ENCODE measurements at regions not wholly inside any gene's neighbourhood (a gene's known extent, or its start where the extent isn't known, plus 50 kb on each side); places are given as distances from the start of the nearest gene placed in this dataset.

GRCh38 chr1:98103617-98104285 is 182.9 kb upstream of the DPYD start:
- DNase-seq, result no peak

- no peak for DNase-seq
Measured at GRCh38 chr1:98102345-98103030, 181.7 kb upstream of the DPYD start.

DNA sequence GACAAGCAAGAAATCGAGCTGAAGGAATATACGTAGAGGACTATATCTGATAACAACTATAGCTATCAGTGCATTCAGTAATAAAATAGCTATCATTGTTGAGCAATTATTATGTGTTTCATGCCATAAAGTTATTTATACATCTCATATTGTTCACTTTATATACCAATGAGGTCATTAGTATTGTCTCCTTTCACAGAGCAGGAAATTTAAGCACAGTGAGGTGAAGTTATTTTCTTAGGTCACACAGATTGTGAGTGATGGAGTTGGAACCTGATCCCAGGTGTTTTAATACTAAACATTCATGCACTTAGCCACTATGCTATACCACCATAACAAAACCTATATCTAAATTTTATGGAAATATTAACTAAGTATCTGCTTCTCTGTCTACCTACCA is 180.5 kb upstream of the DPYD start:
- DNase-seq, result no peak

- no peak for DNase-seq
Measured at GRCh38 chr1:98099501-98099900, 178.7 kb upstream of the DPYD start.

DNA sequence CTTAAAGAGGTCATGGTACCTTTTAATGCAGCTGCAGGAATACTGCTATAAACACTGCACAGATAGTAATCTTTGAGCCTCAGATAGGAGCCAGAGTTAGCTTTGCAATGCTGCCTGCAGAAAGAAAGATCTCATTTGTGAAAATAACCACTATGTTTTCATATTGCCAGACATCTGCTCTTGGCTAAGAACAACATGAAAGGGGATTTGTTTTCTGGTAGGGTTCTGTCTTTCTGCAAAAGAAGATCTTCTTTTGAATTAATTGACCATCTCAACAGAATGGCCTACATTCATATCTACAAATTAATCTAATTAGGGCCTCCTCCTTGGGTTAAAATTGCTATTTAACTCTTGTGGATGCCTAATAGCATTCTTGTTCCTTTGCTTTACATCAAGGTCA is 177.6 kb upstream of the DPYD start:
- DNase-seq, result no peak

DNA sequence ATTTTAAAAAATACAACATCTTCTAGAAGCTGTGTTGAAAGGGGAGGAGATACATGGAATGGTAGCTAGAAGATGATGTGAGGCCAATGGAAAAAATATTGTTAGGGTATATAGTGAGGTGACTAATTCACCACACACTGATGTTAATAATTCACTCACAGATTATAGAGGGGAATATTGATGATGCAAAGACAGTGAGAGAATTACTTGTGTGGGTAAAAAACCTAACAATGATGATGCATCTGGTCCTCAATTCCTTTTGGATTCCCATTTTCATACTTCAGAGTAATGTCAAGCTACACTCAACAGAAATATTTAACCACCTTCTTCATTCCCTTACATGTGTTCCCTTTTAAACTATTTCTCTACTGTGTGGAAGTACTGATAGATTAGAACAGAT is 169.5 kb upstream of the DPYD start:
- no peak for DNase-seq

GRCh38 chr1:98088381-98088780 is 167.5 kb upstream of the DPYD start:
- no peak for DNase-seq

- no peak for DNase-seq
Measured at GRCh38 chr1:98086796-98087441, 166.1 kb upstream of the DPYD start.

DNA sequence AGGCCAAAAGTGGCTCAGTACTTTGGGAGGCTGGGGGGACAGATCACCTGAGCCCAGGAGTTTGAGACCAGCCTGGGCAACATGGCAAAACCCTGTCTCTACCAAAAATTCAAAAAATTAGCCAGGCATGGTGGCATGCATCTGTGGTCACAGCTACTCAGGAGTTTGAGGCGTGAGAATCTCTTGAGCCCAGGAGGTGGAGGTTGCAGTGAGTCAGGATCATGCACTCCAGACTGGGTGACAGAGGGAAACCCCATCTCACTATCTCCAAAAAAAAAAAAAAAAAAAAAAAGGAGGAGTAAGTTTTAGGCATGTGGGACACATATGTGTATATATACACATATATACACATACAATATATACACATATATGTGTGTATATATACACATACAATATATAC is 165.3 kb upstream of the DPYD start:
- DNase-seq, result no peak

DNA sequence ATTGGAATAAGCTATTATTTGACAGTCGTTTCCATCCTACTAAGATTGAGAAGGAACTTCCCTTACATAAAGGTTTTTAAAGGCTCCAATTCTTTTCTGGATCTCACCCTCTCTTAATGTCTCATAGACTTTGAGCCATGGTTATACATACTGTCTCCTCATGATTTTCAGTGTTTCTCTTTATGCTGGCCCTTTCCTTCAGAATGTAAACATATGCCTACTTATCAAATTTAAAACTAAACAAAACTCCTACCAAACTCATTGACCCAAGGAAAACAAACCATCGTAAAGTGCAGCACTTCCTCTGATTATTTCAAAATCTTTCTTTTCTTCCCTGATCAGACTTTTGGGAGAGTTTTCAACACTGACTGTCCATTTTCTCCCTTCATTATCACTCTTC is 163.4 kb upstream of the DPYD start:
- no peak for DNase-seq

- no peak for DNase-seq
Measured at GRCh38 chr1:98081944-98082343, 161.1 kb upstream of the DPYD start.

- DNase-seq, result no peak
Measured at GRCh38 chr1:98078596-98078995, 157.8 kb upstream of the DPYD start.

- no peak for DNase-seq
Measured at GRCh38 chr1:98077691-98078090, 156.9 kb upstream of the DPYD start.

DNA sequence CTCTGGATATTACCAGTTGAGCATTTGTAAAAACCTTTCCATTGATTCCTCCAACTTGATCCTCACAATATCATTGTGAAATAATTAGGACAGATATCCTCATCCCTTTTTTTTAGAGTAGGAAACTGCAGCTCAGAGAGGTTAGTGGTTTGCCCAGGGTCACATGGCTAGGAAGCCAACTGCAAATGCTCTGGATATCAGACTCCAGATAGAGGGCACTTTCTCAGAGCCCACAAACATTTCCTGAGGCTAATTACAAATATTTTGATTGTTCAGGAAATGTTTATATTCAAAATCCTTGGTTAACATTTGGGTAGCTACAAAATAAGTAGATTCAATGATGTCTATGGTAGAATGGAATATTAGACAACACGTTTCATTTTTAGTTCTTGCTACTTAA is 154.8 kb upstream of the DPYD start:
- DNase-seq, result no peak

GRCh38 chr1:98073823-98074222 is 153.0 kb upstream of the DPYD start:
- DNase-seq, result no peak

GRCh38 chr1:98073106-98073505 is 152.3 kb upstream of the DPYD start:
- DNase-seq, result no peak

DNA sequence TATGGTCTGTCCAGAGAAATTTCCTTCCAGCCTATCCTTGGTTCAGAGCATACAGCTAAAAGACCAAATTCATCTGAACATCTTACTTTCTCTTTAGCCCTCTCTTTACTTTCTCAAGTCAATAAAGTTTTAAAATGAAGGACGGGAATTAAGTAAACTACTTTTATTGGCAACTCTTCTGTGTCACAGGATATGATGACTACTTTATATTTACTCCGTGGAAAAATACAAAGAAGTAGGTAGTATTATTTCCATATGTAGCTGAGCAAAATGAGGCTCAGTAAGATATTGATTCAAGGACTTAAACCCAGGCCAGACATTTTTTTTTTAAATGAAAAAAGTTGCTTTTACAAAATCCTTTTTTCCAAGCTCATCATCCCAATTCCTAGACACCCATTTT is 151.2 kb upstream of the DPYD start:
- DNase-seq, result no peak

DNA sequence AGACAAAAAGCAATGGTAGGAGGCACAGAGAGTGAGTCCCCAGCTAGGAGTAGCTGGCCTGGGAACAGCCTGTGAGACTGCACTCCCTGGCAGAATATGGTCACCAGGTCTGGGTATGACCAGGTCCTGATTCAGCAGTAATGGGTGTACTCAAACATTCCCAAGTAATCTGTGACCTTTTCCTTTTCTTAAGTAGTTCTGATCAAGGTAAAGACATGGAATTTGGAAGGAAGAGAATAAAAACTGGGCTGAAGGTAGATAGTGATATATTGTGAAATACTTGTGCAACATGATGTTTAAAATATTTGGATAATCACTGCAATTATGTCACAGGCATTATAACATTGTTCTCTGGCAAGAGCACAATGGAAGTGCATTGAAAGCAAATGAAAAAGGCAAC is 147.2 kb upstream of the DPYD start:
- no peak for DNase-seq

DNA sequence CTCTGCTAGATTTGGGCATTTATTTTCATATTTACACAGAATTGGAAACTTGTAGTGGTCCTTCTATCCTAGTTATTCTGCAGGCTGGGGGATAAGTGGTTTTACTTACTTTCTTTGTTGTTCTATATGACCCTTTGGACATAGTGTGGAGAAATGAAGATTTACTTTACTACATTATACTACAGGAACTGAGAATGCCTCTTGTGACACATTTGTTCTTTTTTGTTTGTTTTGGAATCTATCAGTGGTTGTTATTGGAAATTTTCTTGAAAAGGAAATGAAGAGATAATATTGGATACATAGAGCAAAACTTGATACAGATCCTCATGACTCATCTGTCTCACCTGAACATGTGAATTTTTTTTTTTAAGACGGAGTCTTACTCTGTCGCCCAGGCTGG is 146.1 kb upstream of the DPYD start:
- no peak for DNase-seq

DNA sequence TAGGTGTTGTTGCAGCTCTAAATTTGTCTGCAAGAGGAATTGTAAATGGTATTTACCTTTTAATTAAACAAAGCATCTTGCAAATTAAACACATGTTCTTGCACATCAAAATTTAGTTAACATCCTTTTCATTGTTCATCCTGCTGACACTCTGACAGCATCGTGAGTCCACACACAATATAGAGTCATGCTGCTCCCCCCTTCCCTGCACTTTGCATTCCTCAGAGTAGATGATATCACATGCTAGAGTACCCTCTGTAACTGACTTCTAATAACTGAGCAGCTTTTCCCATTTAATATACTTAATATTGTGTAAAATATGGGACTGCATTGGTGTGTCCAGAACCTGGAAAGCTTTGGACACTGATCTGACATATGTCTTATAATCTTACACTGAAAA is 138.8 kb upstream of the DPYD start:
- DNase-seq, result no peak

DNA sequence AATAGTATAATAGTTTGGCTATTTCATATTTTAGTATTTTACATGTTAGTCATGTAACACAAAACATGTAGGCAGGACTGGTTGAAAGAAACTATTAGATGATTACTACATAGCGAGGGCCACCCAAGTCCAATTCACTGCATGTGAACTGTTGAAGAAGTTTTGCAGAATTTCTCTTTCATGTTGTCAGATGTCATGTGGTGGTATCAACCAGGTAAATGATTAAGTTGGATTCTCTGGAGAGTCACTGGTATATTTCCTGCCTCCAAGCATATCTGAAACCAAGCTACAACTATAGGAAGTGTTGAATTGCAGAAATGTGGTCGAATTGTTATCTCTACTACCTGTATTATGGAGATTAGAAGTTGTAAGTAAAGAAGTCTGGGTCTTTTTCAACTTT is 137.8 kb upstream of the DPYD start:
- DNase-seq, result no peak

- DNase-seq, result no peak
Measured at GRCh38 chr1:98057236-98057910, 136.5 kb upstream of the DPYD start.

DNA sequence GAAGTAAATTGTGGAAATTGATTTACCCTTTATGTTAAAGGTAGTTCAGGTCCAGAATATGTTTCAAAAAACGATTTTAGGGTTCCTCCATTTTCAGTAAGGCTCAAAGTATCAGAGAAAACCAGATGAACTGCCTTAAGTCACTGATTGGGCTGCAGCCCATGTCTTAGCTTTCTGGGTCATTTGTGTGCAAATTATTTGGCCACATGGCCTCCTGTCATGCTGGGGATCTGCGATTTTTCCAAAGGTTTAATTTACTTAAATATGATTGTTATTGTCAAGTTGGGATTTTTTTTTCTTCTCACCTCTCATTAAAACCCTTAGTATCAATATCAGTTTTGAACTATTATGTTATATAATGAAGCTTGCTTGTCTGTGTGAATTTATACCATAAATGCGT is 135.9 kb upstream of the DPYD start:
- DNase-seq, result no peak

DNA sequence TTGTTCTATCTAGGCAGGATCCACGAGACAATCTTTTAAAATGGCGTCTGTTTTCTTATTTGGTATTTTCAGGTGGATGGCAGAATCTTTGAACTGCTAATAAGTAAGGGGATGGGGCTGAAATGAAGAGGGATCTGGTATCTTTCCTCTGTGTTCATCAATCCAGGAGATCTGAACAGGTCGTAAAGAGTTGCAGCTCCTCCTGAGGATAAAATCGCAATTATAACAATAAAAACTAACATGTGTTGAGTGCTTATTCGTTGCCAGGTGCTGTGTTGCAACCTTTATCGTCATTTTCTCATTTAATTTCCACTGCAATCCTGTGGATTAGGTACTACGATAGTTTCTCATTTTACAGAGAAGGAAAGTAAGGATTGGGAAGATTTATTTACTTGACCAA is 134.6 kb upstream of the DPYD start:
- no peak for DNase-seq

Data from activated CD4-positive, alpha-beta T cell treated with anti-CD3 and anti-CD28 coated beads, Interleukin-10, Interleukin-2, amounts not matched to agents 100 ng/mL and 50 ng/mL, durations not matched to agents 16 hours and 8 hours (primary cell).